DMS114 treated with DMSO at 0.1 percent for 48 hours (cell line): ENCODE measurements at regions not wholly inside any gene's neighbourhood (a gene's known extent, or its start where the extent isn't known, plus 50 kb on each side); places are given as distances from the start of the nearest gene placed in this dataset.

ENCODE experiments used
- DNase-seq: peaks from one replicate; lab custom pipeline; 2025; ENCODE audit not compliant: unreplicated experiment; lab: John Stamatoyannopoulos, UW

DNA sequence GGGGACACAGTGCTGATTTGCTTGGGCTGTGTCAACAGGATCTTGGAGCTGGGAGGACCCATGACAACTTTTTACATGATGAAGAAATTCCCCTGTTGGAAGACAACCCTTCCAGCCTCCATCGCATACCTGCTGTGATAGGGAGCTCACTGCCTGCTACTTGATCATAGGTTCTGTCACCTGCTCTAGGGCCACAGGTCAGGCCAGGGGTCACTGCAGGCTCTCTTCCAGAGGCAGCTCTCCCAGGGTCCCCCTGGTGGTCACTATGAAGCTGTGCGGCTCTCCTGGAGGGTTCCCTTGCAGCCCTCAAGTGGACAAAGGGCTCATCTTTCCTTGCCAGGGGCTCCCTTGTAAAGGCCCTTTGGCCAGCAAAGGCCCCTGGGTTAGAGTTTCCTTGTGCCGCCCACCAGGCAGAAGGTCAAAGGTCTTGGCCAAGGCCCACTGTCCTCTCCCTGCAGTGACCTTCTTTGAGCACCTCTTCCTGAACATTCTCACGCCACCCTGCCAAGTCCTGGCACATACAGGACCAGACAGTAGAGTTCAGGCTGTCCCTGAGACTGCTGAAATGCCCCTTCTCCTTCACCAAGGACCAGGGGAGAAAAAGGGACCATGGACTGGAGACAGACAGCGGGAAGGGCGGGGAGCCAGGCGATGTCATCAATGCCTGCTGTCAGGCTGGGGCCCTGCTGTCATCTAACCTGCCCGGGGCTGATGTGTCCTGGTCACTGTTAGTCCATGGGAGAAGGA lies 345.1 kb downstream of the DYSF start:
- no peak for DNase-seq

DNA sequence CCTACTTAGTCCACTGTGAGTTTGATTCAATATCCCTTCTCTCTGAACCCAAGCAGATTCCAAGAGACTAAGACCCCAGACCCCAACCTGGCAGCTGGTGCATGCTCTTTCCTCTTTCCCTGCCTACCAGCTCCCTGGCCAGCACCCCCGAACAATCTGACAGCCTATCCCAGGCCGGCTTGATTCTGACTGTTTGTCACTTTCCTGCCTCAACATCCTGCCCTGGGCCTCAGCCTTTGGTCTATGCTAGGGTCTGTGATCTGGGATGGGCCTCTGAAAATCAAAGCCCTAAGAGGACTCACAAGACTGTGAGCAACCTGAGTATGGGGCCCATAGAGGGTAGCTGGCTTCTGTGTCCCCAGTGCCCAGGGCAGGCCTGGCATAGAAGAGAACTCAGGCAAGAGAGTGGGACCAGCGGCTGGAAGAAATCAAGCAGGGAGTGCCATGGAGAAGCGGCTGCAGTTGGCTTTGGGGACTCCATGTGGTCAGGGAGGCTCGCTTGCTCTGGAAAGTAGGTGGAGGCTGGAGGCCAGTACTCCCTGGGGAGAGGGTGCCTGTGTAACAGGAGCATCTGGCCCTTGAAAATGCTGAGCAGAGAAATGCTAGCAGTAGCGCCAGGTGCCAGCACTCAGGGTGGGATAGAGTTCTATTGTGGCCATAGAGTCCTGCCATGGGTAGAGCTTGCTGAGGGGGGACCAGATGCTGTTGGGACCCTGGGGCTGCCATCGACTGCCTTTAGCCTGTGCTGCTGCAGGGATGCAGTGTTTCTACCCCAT lies 343.9 kb downstream of the DYSF start:
- no peak for DNase-seq

DNA sequence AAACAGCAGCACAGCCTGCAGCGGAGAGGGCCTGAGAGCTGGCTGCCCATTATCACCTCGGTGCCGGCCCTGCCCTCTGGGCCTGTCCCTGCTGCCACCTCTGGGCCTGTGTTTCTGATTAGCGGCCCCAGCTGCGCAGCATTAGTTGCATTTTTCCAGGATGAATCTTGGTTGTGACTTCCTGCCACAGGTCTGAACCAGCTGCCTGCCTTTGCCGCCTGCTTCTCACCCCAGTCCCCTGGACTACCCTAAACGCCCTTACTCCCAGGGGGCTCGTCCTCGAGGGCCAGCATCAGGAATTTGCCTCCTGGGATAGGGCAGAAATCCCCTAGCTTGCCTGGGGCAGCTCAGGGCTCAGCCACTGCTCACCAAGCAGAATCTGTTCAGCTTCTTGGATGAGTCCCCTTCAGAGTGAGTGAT lies 342.8 kb downstream of the DYSF start:
- no peak for DNase-seq

GRCh38 chr2:71795486-71795885 lies 342.1 kb downstream of the DYSF start:
- no peak for DNase-seq

DNA sequence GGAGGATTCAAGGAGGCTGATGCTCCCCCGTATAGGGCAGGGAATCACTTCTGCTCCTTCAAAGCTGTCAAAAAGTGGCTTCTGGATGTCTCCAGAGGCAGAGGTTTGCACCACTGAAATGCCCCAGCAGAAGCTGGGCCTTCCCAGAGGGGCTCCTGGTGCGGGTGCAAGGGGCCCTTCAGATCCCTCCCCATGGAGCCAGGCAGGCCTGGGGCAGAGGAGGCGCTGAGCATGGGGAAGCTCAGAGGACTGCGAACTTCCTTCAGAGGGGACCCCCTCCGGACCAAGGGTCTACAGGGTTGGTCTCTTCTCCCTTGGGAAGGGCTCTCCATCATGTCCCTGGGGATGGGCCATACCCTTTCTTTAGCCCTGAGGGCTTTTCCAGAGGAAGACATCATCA lies 341.2 kb downstream of the DYSF start:
- DNase-seq: no peak

GRCh38 chr2:71793926-71794325 lies 340.6 kb downstream of the DYSF start:
- no peak for DNase-seq

DNA sequence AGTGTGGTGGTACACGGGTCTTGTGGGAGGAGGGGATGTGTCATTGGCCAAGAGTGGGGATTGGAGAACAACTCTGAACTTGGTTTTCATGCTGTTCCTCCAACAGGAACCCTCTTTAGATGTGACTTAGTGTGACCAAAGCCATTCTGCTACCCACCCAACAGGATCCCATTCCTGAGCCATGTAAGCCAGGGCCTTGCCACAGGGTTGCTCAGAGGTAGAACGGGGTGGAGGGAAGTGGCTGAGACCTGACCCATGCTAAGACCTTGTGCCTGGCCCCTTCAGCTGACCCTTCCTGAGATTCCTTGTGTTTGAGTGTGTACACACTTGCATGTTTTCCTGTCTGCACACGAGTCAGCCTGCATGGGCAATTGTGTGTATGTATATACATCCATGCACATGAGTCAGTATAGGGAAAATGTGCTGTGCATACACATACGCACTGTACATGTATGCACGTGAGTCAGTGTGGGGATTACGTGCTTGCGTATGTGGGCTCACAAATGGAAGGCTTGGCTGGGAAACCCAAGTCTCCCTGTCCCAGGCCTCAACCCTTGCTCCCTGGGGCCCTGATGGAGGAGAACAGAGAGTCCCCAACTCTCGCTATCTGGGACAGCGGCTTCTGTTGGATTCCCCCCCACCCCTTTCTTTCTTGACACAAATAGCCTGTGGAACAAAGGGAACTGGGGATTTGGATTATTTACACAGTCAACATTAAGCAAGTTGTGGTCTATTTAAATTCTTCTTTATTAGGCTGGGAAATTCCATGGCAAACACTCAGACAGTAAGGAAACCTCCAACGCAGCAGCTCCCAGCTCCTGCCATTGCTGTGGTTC lies 339.8 kb downstream of the DYSF start:
- DNase-seq: no peak

DNA sequence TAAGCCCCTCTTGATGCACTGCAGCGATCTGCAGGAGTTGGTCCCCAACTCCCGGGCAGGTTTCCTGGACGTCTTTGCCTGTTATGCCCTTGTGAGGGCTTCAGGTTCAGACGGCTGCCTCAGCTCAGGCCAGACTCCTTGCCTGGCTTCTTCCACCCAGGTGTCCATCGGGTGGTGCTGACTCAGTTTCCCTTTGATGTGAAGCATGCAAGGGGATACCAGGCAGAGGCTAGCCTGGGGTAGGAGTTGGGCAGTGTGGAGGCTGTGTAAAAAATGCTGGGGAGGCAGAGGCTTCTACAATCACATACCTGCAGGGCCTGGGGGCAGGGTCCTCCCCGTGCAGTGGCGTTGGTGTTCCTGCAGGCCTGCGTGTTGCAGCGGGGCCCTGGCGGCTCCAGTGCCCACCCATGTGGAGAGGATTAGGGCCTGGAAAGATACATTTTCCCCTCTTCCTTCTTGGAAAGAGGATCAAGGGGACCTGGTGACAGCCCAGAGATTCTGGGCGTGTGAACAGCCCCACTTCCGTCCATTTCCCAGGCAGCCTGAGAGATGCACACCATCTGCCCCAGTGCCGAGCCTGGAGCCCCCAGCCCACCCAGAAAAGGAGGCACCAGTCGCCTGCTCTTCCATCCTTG lies 338.3 kb downstream of the DYSF start:
- no peak for DNase-seq

DNA sequence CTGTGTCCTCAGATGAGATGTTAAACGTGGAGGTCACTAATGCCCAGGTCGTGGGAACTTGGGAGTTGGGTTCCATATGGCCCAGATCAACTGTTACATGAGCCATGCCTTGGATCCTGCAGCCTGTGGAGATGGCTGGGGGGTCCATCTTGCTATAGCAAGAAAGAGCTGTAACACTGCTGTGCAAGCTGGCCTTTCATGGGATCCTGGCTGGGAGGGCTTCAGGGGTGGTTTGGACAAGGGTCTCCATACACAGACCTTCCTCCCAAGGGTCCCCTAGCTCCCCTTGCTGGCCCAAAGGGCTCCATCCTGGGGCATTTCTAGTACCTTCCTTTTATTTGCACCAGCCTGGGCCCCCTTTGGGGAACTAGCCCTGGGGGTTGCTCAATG lies 337.7 kb downstream of the DYSF start:
- no peak for DNase-seq

GRCh38 chr2:71790226-71791060 lies 337.1 kb downstream of the DYSF start:
- no peak for DNase-seq

GRCh38 chr2:71789556-71790204 lies 336.3 kb downstream of the DYSF start:
- DNase-seq: no peak

- DNase-seq: no peak
These were observed 335.4 kb downstream of the DYSF start for GRCh38 chr2:71788601-71789240.

GRCh38 chr2:71788186-71788525 lies 334.8 kb downstream of the DYSF start:
- DNase-seq: no peak

- DNase-seq: no peak
These were observed 334.3 kb downstream of the DYSF start for GRCh38 chr2:71787476-71788185.

- DNase-seq: no peak
These were observed 333.7 kb downstream of the DYSF start for GRCh38 chr2:71787108-71787415.

- DNase-seq: no peak
These were observed 333.1 kb downstream of the DYSF start for GRCh38 chr2:71786291-71787107.

- DNase-seq: no peak
These were observed 332.2 kb downstream of the DYSF start for GRCh38 chr2:71785516-71785981.
